GM18951 (cell line): ENCODE measurements at regions not wholly inside any gene's neighbourhood (a gene's known extent, or its start where the extent isn't known, plus 50 kb on each side); places are given as distances from the start of the nearest gene placed in this dataset.
"Not testable (repeated sequence)": the region's sequence is repeated elsewhere in the genome, so short reads cannot be mapped to it uniquely, and the experiment has no call there.

ENCODE experiments used
- POLR2A ChIP-seq: IDR thresholded peaks from 4 replicates; pipeline ENCODE4 v1.6.1; 2011; ENCODE audit warnings: mild to moderate bottlenecking; ENCODE audit not compliant: insufficient read length, insufficient read depth; ENCODE audit errors: extremely low read depth
- in situ Hi-C: fragments of 300-500 bp; cut with MboI; formaldehyde crosslinking; loops from one replicate; pipeline ENCODE4 v1.12.0; 2022; ENCODE audit warnings: low sequenced_read_pairs, mixed read lengths, inconsistent platforms; ENCODE audit not compliant: unreplicated experiment

GRCh38 chr17:27081002-27081638, 212.8 kb upstream of the WSB1 start:
- TF ChIP-seq POLR2A = no peak
- in situ Hi-C loops = no loop called here

GRCh38 chr17:27082023-27082774, 211.7 kb upstream of the WSB1 start:
- in situ Hi-C loops = no loop called here
- TF ChIP-seq POLR2A = no peak

GRCh38 chr17:27082775-27083154, 211.1 kb upstream of the WSB1 start:
- in situ Hi-C loops = no loop called here
- TF ChIP-seq POLR2A = no peak

GRCh38 chr17:27083408-27084185, 210.3 kb upstream of the WSB1 start:
- no peak for TF ChIP-seq POLR2A
- in situ Hi-C loops = no loop called here

GRCh38 chr17:27085517-27085916, 208.4 kb upstream of the WSB1 start:
- in situ Hi-C loops = no loop called here
- TF ChIP-seq POLR2A = no peak

GRCh38 chr17:27086526-27086925, 207.4 kb upstream of the WSB1 start:
- in situ Hi-C loops = no loop called here
- TF ChIP-seq POLR2A = no peak

GRCh38 chr17:27087935-27088766, 205.8 kb upstream of the WSB1 start:
- in situ Hi-C loops = no loop called here
- TF ChIP-seq POLR2A = no peak

GRCh38 chr17:27088767-27089078, 205.2 kb upstream of the WSB1 start:
- in situ Hi-C loops = no loop called here
- no peak for TF ChIP-seq POLR2A

GRCh38 chr17:27089079-27089928, 204.6 kb upstream of the WSB1 start:
- in situ Hi-C loops = not testable (repeated sequence)

GRCh38 chr17:27089929-27090247, 204.0 kb upstream of the WSB1 start:
- TF ChIP-seq POLR2A = no peak
- in situ Hi-C loops = no loop called here

- in situ Hi-C loops = not testable (repeated sequence)
These were observed 203.4 kb upstream of the WSB1 start for GRCh38 chr17:27090450-27091042.

- no peak for TF ChIP-seq POLR2A
- in situ Hi-C loops = no loop called here
These were observed 202.8 kb upstream of the WSB1 start for GRCh38 chr17:27091043-27091497.

GRCh38 chr17:27094179-27094578, 199.7 kb upstream of the WSB1 start:
- in situ Hi-C loops = not testable (repeated sequence)

- in situ Hi-C loops = not testable (repeated sequence)
These were observed 198.1 kb upstream of the WSB1 start for GRCh38 chr17:27095821-27096220.

GRCh38 chr17:27099266-27099665, 194.6 kb upstream of the WSB1 start:
- in situ Hi-C loops = not testable (repeated sequence)

GRCh38 chr17:27104605-27105221, 189.2 kb upstream of the WSB1 start:
- in situ Hi-C loops = not testable (repeated sequence)
